ENCODE measurements at regions not wholly inside any gene's neighbourhood (a gene's known extent, or its start where the extent isn't known, plus 50 kb on each side); places are given as distances from the start of the nearest gene placed in this dataset.

- no peaks in the 10 kb centered on the region for H3K36me3 ChIP-seq (ENCODE audit: control insufficient read depth, insufficient read depth, low read length)
- no peaks in the 10 kb centered on the region for H3K9me3 ChIP-seq (ENCODE audit: control insufficient read depth, insufficient read depth, low read depth, low read length)
- H3K4me2 ChIP-seq (ENCODE audit: extremely low read depth, insufficient read depth, low read length), result no peak overlapping the region
- no peak overlapping the region for H3K4me3 ChIP-seq (replicated peaks in 1 of 4; ENCODE audit: control extremely low read depth in 1 of 4, insufficient read depth in 1 of 4, low read depth in 3 of 4, low read length in 4 of 4)
- no peaks in the 10 kb centered on the region for H4K20me1 ChIP-seq (ENCODE audit: control insufficient read depth, extremely low read depth, insufficient read depth, low read length)
- no peak for DNase-seq (ENCODE audit: low read depth in 2 of 2)
- TF ChIP-seq, protein P1, sequence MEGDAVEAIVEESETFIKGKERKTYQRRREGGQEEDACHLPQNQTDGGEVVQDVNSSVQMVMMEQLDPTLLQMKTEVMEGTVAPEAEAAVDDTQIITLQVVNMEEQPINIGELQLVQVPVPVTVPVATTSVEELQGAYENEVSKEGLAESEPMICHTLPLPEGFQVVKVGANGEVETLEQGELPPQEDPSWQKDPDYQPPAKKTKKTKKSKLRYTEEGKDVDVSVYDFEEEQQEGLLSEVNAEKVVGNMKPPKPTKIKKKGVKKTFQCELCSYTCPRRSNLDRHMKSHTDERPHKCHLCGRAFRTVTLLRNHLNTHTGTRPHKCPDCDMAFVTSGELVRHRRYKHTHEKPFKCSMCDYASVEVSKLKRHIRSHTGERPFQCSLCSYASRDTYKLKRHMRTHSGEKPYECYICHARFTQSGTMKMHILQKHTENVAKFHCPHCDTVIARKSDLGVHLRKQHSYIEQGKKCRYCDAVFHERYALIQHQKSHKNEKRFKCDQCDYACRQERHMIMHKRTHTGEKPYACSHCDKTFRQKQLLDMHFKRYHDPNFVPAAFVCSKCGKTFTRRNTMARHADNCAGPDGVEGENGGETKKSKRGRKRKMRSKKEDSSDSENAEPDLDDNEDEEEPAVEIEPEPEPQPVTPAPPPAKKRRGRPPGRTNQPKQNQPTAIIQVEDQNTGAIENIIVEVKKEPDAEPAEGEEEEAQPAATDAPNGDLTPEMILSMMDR (conservative IDR thresholded peaks at IDR 0.05 in 1 of 2, IDR thresholded peaks at IDR 0.05 in 1 of 2; ENCODE audit: low read depth in 1 of 2, low read length in 2 of 2), result no peak
- TF ChIP-seq EZH2 (IDR thresholded peaks at IDR 0.05; ENCODE audit: low read length, missing control alignments), result no peak
- H3K79me2 ChIP-seq (ENCODE audit: control insufficient read depth, insufficient read depth, low read length), result no peaks in the 10 kb centered on the region
- no peak overlapping the region for H3K27ac ChIP-seq (ENCODE audit: insufficient read depth, low read length)
- H3K9ac ChIP-seq (ENCODE audit: insufficient read depth, low read length), result no peak overlapping the region
- H3K27me3 ChIP-seq (ENCODE audit: control insufficient read depth, insufficient read depth, low read length), result no peaks in the 10 kb centered on the region
- no peak overlapping the region for H2AFZ ChIP-seq (ENCODE audit: low read length)
- H3K4me1 ChIP-seq (ENCODE audit: control insufficient read depth, extremely low read depth, insufficient read depth, low read length), result no peaks in the 10 kb centered on the region
Observed at GRCh38 chr5:8349855-8350254, 480.9 kb downstream of the MTRR start.

DNA sequence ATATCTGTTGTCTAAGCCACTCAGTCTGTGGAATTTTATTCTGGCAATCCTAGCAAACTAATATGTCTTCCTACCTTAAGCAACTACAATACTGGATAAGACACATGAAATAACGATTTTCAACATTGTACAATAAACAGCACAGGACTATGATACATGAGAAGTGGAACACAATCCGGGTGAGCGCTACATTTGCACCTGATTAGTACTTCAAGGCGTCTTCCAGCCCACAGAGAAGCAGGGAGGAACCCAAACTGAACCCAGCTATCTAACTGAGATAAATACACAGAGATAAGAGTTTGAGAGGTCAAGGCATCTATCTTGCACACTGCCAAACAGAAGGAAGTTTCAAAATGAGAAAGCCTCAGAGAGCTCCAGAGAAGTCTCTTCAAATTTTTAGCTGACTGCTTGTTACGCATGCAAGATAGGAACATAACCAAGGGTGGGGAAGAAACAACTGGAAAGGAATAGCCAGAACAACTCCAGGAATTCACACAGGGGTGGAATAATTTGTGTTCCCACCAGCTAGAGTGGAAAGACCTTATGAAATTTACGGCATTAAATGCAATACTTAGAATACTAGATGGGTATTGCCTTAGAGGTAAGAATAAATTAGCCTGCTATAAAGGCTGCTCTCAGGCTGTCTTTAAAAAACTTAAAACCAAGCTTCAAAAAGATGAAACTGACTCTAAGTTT lies 481.8 kb downstream of the MTRR start:
- no peaks in the 10 kb centered on the region for H3K9me3 ChIP-seq (ENCODE audit: control insufficient read depth, insufficient read depth, low read depth, low read length)
- H3K9ac ChIP-seq (ENCODE audit: insufficient read depth, low read length), result no peak overlapping the region
- H3K4me1 ChIP-seq (ENCODE audit: control insufficient read depth, extremely low read depth, insufficient read depth, low read length), result no peaks in the 10 kb centered on the region
- TF ChIP-seq EZH2 (IDR thresholded peaks at IDR 0.05; ENCODE audit: low read length, missing control alignments), result no peak
- TF ChIP-seq, protein P1 (conservative IDR thresholded peaks at IDR 0.05 in 1 of 2, IDR thresholded peaks at IDR 0.05 in 1 of 2; ENCODE audit: low read depth in 1 of 2, low read length in 2 of 2), result no peak
- no peak overlapping the region for H3K4me3 ChIP-seq (replicated peaks in 1 of 4; ENCODE audit: control extremely low read depth in 1 of 4, insufficient read depth in 1 of 4, low read depth in 3 of 4, low read length in 4 of 4)
- H4K20me1 ChIP-seq (ENCODE audit: control insufficient read depth, extremely low read depth, insufficient read depth, low read length), result no peaks in the 10 kb centered on the region
- no peaks in the 10 kb centered on the region for H3K79me2 ChIP-seq (ENCODE audit: control insufficient read depth, insufficient read depth, low read length)
- H3K4me2 ChIP-seq (ENCODE audit: extremely low read depth, insufficient read depth, low read length), result no peak overlapping the region
- H3K27ac ChIP-seq (ENCODE audit: insufficient read depth, low read length), result no peak overlapping the region
- no peak overlapping the region for H2AFZ ChIP-seq (ENCODE audit: low read length)
- H3K27me3 ChIP-seq (ENCODE audit: control insufficient read depth, insufficient read depth, low read length), result no peaks in the 10 kb centered on the region
- H3K36me3 ChIP-seq (ENCODE audit: control insufficient read depth, insufficient read depth, low read length), result no peaks in the 10 kb centered on the region
- no peak for DNase-seq (ENCODE audit: low read depth in 2 of 2)

- Histone ChIP-seq H3K79me2 (ENCODE audit: control insufficient read depth, insufficient read depth, low read length) (no peaks in the 10 kb centered on the region), H3K27ac (ENCODE audit: insufficient read depth, low read length) (no peak overlapping the region), H4K20me1 (ENCODE audit: control insufficient read depth, extremely low read depth, insufficient read depth, low read length) (no peaks in the 10 kb centered on the region), H3K4me1 (ENCODE audit: control insufficient read depth, extremely low read depth, insufficient read depth, low read length) (no peaks in the 10 kb centered on the region), H3K4me3 (replicated peaks in 1 of 4; ENCODE audit: control extremely low read depth in 1 of 4, insufficient read depth in 1 of 4, low read depth in 3 of 4, low read length in 4 of 4) (no peak overlapping the region), H3K9ac (ENCODE audit: insufficient read depth, low read length) (no peak overlapping the region), H3K36me3 (ENCODE audit: control insufficient read depth, insufficient read depth, low read length) (no peaks in the 10 kb centered on the region), H3K27me3 (ENCODE audit: control insufficient read depth, insufficient read depth, low read length) (no peaks in the 10 kb centered on the region), H3K4me2 (ENCODE audit: extremely low read depth, insufficient read depth, low read length) (no peak overlapping the region), H2AFZ (ENCODE audit: low read length) (no peak overlapping the region), H3K9me3 (ENCODE audit: control insufficient read depth, insufficient read depth, low read depth, low read length) (no peaks in the 10 kb centered on the region)
- no peak for DNase-seq (ENCODE audit: low read depth in 2 of 2)
- no peak for TF ChIP-seq EZH2 (IDR thresholded peaks at IDR 0.05; ENCODE audit: low read length, missing control alignments)
- TF ChIP-seq, protein P1 (conservative IDR thresholded peaks at IDR 0.05 in 1 of 2, IDR thresholded peaks at IDR 0.05 in 1 of 2; ENCODE audit: low read depth in 1 of 2, low read length in 2 of 2), result no peak
Observed at GRCh38 chr5:8355981-8356380, 487.0 kb downstream of the MTRR start.

All from fibroblast of lung (primary cell).